Type B pancreatic cell (in vitro differentiated cells): ENCODE measurements at regions not wholly inside any gene's neighbourhood (a gene's known extent, or its start where the extent isn't known, plus 50 kb on each side); places are given as distances from the start of the nearest gene placed in this dataset.

Source experiments
- DNase-seq: peaks from one replicate; pipeline ENCODE4 v3.0.0; 2021; ENCODE audit warnings: mixed read lengths; ENCODE audit not compliant: unreplicated experiment; ENCODE audit errors: extremely low spot score
- H3K27ac Mint-ChIP-seq: 2 replicates; pipeline ENCODE4 v1.8.0; 2021; ENCODE audit warnings: mild to moderate bottlenecking, mixed read lengths
- H3K27me3 Mint-ChIP-seq: 2 replicates; pipeline ENCODE4 v1.8.0; 2021; ENCODE audit warnings: mixed read lengths
- H3K36me3 Mint-ChIP-seq: 2 replicates; pipeline ENCODE4 v1.8.0; 2021; ENCODE audit warnings: mixed read lengths
- H3K4me1 Mint-ChIP-seq: one replicate; pipeline ENCODE4 v1.8.0; 2021; ENCODE audit warnings: mixed read lengths; ENCODE audit not compliant: unreplicated experiment
- H3K4me3 Mint-ChIP-seq: 2 replicates; pipeline ENCODE4 v1.8.0; 2021; ENCODE audit warnings: mild to moderate bottlenecking, mixed read lengths
- H3K9me3 Mint-ChIP-seq: 2 replicates; pipeline ENCODE4 v1.8.0; 2021; ENCODE audit warnings: mixed read lengths
- CTCF ChIP-seq: fragments of 200-600 bp; sonication (generic); conservative IDR thresholded peaks from 2 replicates; pipeline ENCODE4 v1.5.0; 2021; ENCODE audit warnings: antibody characterized with exemption, mild to moderate bottlenecking

- DNase-seq, result no peak
- Mint-ChIP-seq H3K9me3 (no peaks in the 10 kb centered on the region), H3K4me3 (no peak overlapping the region), H3K4me1 (no peaks in the 10 kb centered on the region), H3K36me3 (no peaks in the 10 kb centered on the region), H3K27me3 (no peaks in the 10 kb centered on the region), H3K27ac (no peak overlapping the region)
- TF ChIP-seq CTCF, result no peak
Observed at GRCh38 chrX:1894026-1894294, 279.1 kb downstream of the ASMT start.

GRCh38 chrX:1894740-1895139 lies 279.9 kb downstream of the ASMT start:
- Mint-ChIP-seq H3K27me3 (no peaks in the 10 kb centered on the region), H3K36me3 (no peaks in the 10 kb centered on the region), H3K27ac (no peak overlapping the region), H3K4me1 (no peaks in the 10 kb centered on the region), H3K4me3 (no peak overlapping the region), H3K9me3 (no peaks in the 10 kb centered on the region)
- no peak for DNase-seq
- TF ChIP-seq CTCF, result no peak

GRCh38 chrX:1895583-1895982 lies 280.7 kb downstream of the ASMT start:
- H3K4me1 Mint-ChIP-seq, result no peaks in the 10 kb centered on the region
- H3K9me3 Mint-ChIP-seq, result no peaks in the 10 kb centered on the region
- no peaks in the 10 kb centered on the region for H3K27me3 Mint-ChIP-seq
- no peaks in the 10 kb centered on the region for H3K36me3 Mint-ChIP-seq
- TF ChIP-seq CTCF, result no peak
- no peak overlapping the region for H3K27ac Mint-ChIP-seq
- DNase-seq, result no peak
- no peak overlapping the region for H3K4me3 Mint-ChIP-seq

- DNase-seq, result no peak
- no peaks in the 10 kb centered on the region for H3K9me3 Mint-ChIP-seq
- no peak for TF ChIP-seq CTCF
Observed at GRCh38 chrX:1899841-1900240, 285.0 kb downstream of the ASMT start.

GRCh38 chrX:1902901-1903235 lies 288.0 kb downstream of the ASMT start:
- H3K4me3 Mint-ChIP-seq, result no peak overlapping the region
- no peaks in the 10 kb centered on the region for H3K36me3 Mint-ChIP-seq
- H3K9me3 Mint-ChIP-seq, result no peaks in the 10 kb centered on the region
- H3K27me3 Mint-ChIP-seq, result peaks cover 5% of the 10 kb centered on the region
- no peak for TF ChIP-seq CTCF
- no peaks in the 10 kb centered on the region for H3K4me1 Mint-ChIP-seq
- no peak for DNase-seq
- H3K27ac Mint-ChIP-seq, result no peak overlapping the region

More at GRCh38 chrX:1899841-1900240, 285.0 kb downstream of the ASMT start:
- Mint-ChIP-seq H3K4me3 (no peak overlapping the region), H3K27me3 (peaks cover 5% of the 10 kb centered on the region), H3K27ac (no peak overlapping the region), H3K4me1 (no peaks in the 10 kb centered on the region), H3K36me3 (no peaks in the 10 kb centered on the region)

- TF ChIP-seq CTCF, result no peak
- DNase-seq, result no peak
- Mint-ChIP-seq H3K36me3 (no peaks in the 10 kb centered on the region), H3K4me3 (no peak overlapping the region), H3K27ac (no peak overlapping the region), H3K9me3 (no peaks in the 10 kb centered on the region), H3K27me3 (peaks cover 5% of the 10 kb centered on the region), H3K4me1 (no peaks in the 10 kb centered on the region)
Observed at GRCh38 chrX:1903236-1903935, 288.5 kb downstream of the ASMT start.
